Panc1 (cell line): ENCODE measurements at regions not wholly inside any gene's neighbourhood (a gene's known extent, or its start where the extent isn't known, plus 50 kb on each side); places are given as distances from the start of the nearest gene placed in this dataset.

Experiments used
- ATAC-seq: fragments of 200-7000 bp; cut with Tn5 transposase; 2 replicates; pipeline ENCODE4 v1.9.1; 2020; ENCODE audit warnings: mild to moderate bottlenecking, moderate library complexity
- BruUV-seq: library from RNA; stranded (reverse); fragments of 400-500 nt; replicated peaks from 2 replicates; lab custom pipeline; 2021; lab: Mats Ljungman, UMichigan
- CTCF ChIA-PET: fragments of 300-600 bp; sonication (Branson Sonifier 250); formaldehyde crosslinking; loops from one replicate; lab custom pipeline; 2022; ENCODE audit warnings: antibody characterized with exemption; lab: Charles Lee
- POLR2A ChIA-PET: fragments of 300-600 bp; sonication (Branson Sonifier 250); formaldehyde crosslinking; loops from one replicate; lab custom pipeline; 2022; ENCODE audit warnings: antibody characterized with exemption; lab: Charles Lee
- DNase-seq: peaks from one replicate; pipeline ENCODE4 v3.0.0-alpha.2; 2010; ENCODE audit warnings: low read depth, low spot score
- H3K27ac ChIP-seq: 2 replicates; pipeline ENCODE4 v1.5.1; 2011; ENCODE audit warnings: mild to moderate bottlenecking, low read length, inconsistent platforms
- H3K27me3 ChIP-seq: fragments of 200-500 bp; sonication (Bioruptor generic); 2 replicates; pipeline ENCODE4 v1.6.0; 2014; ENCODE audit warnings: low read length, inconsistent platforms; ENCODE audit not compliant: control insufficient read depth, insufficient read depth
- H3K36me3 ChIP-seq: fragments of 200-500 bp; sonication (Bioruptor generic); 2 replicates; pipeline ENCODE4 v1.5.1; 2014; ENCODE audit warnings: inconsistent platforms, mild to moderate bottlenecking, low read length, moderate library complexity; ENCODE audit not compliant: control insufficient read depth, insufficient read depth
- H3K4me1 ChIP-seq: 2 replicates; pipeline ENCODE4 v1.5.1; 2011; ENCODE audit warnings: inconsistent platforms, mild to moderate bottlenecking, low read length, moderate library complexity; ENCODE audit not compliant: control insufficient read depth, insufficient read depth
- H3K4me3 ChIP-seq, 2 experiments: 2 replicates each; pipeline ENCODE4 v1.5.1; 2011 to 2012; ENCODE audit warnings: low read depth in 2 of 2, low read length in 2 of 2, mild to moderate bottlenecking in 2 of 2, inconsistent platforms in 1 of 2, moderate library complexity in 1 of 2
- H3K9me3 ChIP-seq: fragments of 200-500 bp; sonication (Bioruptor generic); 2 replicates; pipeline ENCODE4 v1.5.1; 2014; ENCODE audit warnings: low read depth, mild to moderate bottlenecking, inconsistent platforms, low read length, moderate library complexity; ENCODE audit not compliant: control insufficient read depth, insufficient read depth
- CTCF ChIP-seq: fragments of 450-650 bp; IDR thresholded peaks from 2 replicates; pipeline ENCODE4 v1.5.1; 2017; ENCODE audit warnings: mild to moderate bottlenecking
- POLR2AphosphoS5 ChIP-seq: IDR thresholded peaks from 2 replicates; pipeline ENCODE4 v1.6.1; 2012; ENCODE audit warnings: mild to moderate bottlenecking, low read depth, low read length, moderate library complexity
- REST ChIP-seq, 2 experiments: IDR thresholded peaks; 2 replicates each; pipeline ENCODE4 v1.6.1; 2011 to 2012; ENCODE audit warnings: low read depth in 2 of 2, control low read depth in 1 of 2, low read length in 1 of 2, mild to moderate bottlenecking in 1 of 2, moderate library complexity in 1 of 2; ENCODE audit not compliant: insufficient read depth in 1 of 2
- SIN3A ChIP-seq: IDR thresholded peaks from 2 replicates; pipeline ENCODE4 v1.6.1; 2012; ENCODE audit warnings: low read depth, mild to moderate bottlenecking, low read length, moderate library complexity, borderline replicate concordance; ENCODE audit not compliant: insufficient read depth
- TCF7L2 ChIP-seq: IDR thresholded peaks from 2 replicates; pipeline ENCODE4 v1.6.1; 2011; ENCODE audit warnings: mild to moderate bottlenecking, low read depth, low read length, inconsistent platforms
- in situ Hi-C: cut with HindIII; loops from 2 replicates; pipeline ENCODE4 v1.10.0; 2016; ENCODE audit warnings: low sequenced_read_pairs, low pct_unique_long_range_greater_than_20kb
- intact Hi-C: fragments of 100-400 bp; cut with micrococcal nuclease; formaldehyde crosslinking; loops from one replicate; pipeline ENCODE4 v1.10.0; 2022; ENCODE audit not compliant: unreplicated experiment

GRCh38 chr11:33505093-33505492 lies 195.5 kb downstream of the C11orf91 start:
- Histone ChIP-seq H3K27ac (no peak overlapping the region), H3K9me3 (no peaks in the 10 kb centered on the region), H3K36me3 (no peaks in the 10 kb centered on the region), H3K27me3 (no peaks in the 10 kb centered on the region), H3K4me1 (no peaks in the 10 kb centered on the region), H3K4me3 (no peak overlapping the region)
- intact Hi-C loops: no loop called here
- TF ChIP-seq POLR2AphosphoS5 (no peak), CTCF (no peak), REST (IDR thresholded peaks at IDR 0.05; ENCODE audit: insufficient read depth in 1 of 2, low read depth in 2 of 2, low read length in 1 of 2) (no peak), SIN3A (no peak), TCF7L2 (no peak)
- ATAC-seq (no peak), DNase-seq (no peak)
- BruUV-seq: no TSS peak
- ChIA-PET CTCF (interaction anchor here (0.6 kb wide), 1 partner anchor 177 kb away, joined by 3 read pairs; no protein-coding TSS in a partner anchor), POLR2A (interaction anchor here (0.6 kb wide), 1 partner anchor 1641 kb away, joined by 3 read pairs; no protein-coding TSS in a partner anchor)
- in situ Hi-C loops: no loop called here

GRCh38 chr11:33500861-33501479 lies 199.7 kb downstream of the C11orf91 start:
- no peaks in the 10 kb centered on the region for H3K9me3 ChIP-seq
- in situ Hi-C loops: no loop called here
- H3K27me3 ChIP-seq: no peaks in the 10 kb centered on the region
- intact Hi-C loops: no loop called here
- BruUV-seq: no TSS peak
- ATAC-seq (no peak), DNase-seq (no peak)
- H3K36me3 ChIP-seq: no peaks in the 10 kb centered on the region
- no peaks in the 10 kb centered on the region for H3K4me1 ChIP-seq
- TF ChIP-seq CTCF (no peak), REST (IDR thresholded peaks at IDR 0.05; ENCODE audit: insufficient read depth in 1 of 2, low read depth in 2 of 2, low read length in 1 of 2) (peak; percentile 89 to 96)
- no peak overlapping the region for H3K27ac ChIP-seq
- H3K4me3 ChIP-seq: no peak overlapping the region
- POLR2A ChIA-PET: no interaction called here
- CTCF ChIA-PET: no interaction called here
